Renal cortical epithelial cell (primary cell): ENCODE measurements at regions not wholly inside any gene's neighbourhood (a gene's known extent, or its start where the extent isn't known, plus 50 kb on each side); places are given as distances from the start of the nearest gene placed in this dataset.

Experiments used
- DNase-seq: peaks from one replicate; pipeline ENCODE4 v3.0.0-alpha.2; 2011; ENCODE audit warnings: low read depth

- DNase-seq = no peak
These were observed 144.3 kb downstream of the MIS18A start for GRCh38 chr21:32134441-32135130.

- DNase-seq = no peak
These were observed 146.0 kb downstream of the MIS18A start for GRCh38 chr21:32132881-32133280.

- DNase-seq = no peak
These were observed 146.4 kb downstream of the MIS18A start for GRCh38 chr21:32132409-32132808.

GRCh38 chr21:32131960-32132359 lies 146.9 kb downstream of the MIS18A start:
- DNase-seq = peak; percentile 37

GRCh38 chr21:32131164-32131563 lies 147.7 kb downstream of the MIS18A start:
- DNase-seq = no peak

- no peak for DNase-seq
These were observed 148.6 kb downstream of the MIS18A start for GRCh38 chr21:32130031-32130891.

GRCh38 chr21:32127081-32127480 lies 151.8 kb downstream of the MIS18A start:
- no peak for DNase-seq

- no peak for DNase-seq
These were observed 156.8 kb downstream of the MIS18A start for GRCh38 chr21:32122082-32122481.

- no peak for DNase-seq
These were observed 158.6 kb downstream of the MIS18A start for GRCh38 chr21:32120230-32120629.

- no peak for DNase-seq
These were observed 159.0 kb downstream of the MIS18A start for GRCh38 chr21:32119811-32120210.

- DNase-seq = no peak
These were observed 159.5 kb downstream of the MIS18A start for GRCh38 chr21:32119389-32119788.

GRCh38 chr21:32114419-32115035 lies 164.3 kb downstream of the MIS18A start:
- DNase-seq = no peak

- DNase-seq = no peak
These were observed 165.4 kb downstream of the MIS18A start for GRCh38 chr21:32113486-32113885.

GRCh38 chr21:32112195-32112594 lies 166.7 kb downstream of the MIS18A start:
- DNase-seq = no peak

GRCh38 chr21:32108566-32108965 lies 170.3 kb downstream of the MIS18A start:
- DNase-seq = no peak

- no peak for DNase-seq
These were observed 175.5 kb downstream of the MIS18A start for GRCh38 chr21:32103361-32103760.

- DNase-seq = no peak
These were observed 176.4 kb downstream of the MIS18A start for GRCh38 chr21:32102426-32102825.

GRCh38 chr21:32101277-32101676 lies 177.6 kb downstream of the MIS18A start:
- DNase-seq = no peak

GRCh38 chr21:32100423-32100822 lies 178.4 kb downstream of the MIS18A start:
- no peak for DNase-seq

GRCh38 chr21:32099812-32100416 lies 178.9 kb downstream of the MIS18A start:
- DNase-seq = no peak

GRCh38 chr21:32096411-32096810 lies 182.4 kb downstream of the MIS18A start:
- no peak for DNase-seq

- DNase-seq = no peak
These were observed 184.0 kb downstream of the MIS18A start for GRCh38 chr21:32094804-32095203.
